Natural killer cell (primary cell): ENCODE measurements at regions not wholly inside any gene's neighbourhood (a gene's known extent, or its start where the extent isn't known, plus 50 kb on each side); places are given as distances from the start of the nearest gene placed in this dataset.

ENCODE experiments used
- ATAC-seq, 3 donors: fragments of 150-1000 bp in 2 of 3; fragments of 200-7000 bp in 1 of 3; cut with Tn5 transposase; 1 replicate in 1 of 3; 2 replicates in 2 of 3; pipeline ENCODE4 v1.10.0; 2021; ENCODE audit warnings: mild to moderate bottlenecking in 2 of 3, moderate library complexity in 2 of 3
- DNase-seq, 2 donors: peaks; one replicate each; pipeline versions ENCODE4 v3.0.0 to v3.0.0-alpha.2; 2013 to 2021; ENCODE audit warnings: mixed read lengths in 1 of 2
- H3K27ac ChIP-seq: one replicate; pipeline ENCODE4 v1.5.1; 2013; ENCODE audit warnings: mild to moderate bottlenecking, low read length
- H3K27me3 ChIP-seq: one replicate; pipeline ENCODE4 v1.6.1; 2013; ENCODE audit warnings: low read length; ENCODE audit not compliant: control insufficient read depth, insufficient read depth
- H3K36me3 ChIP-seq: one replicate; pipeline ENCODE4 v1.6.1; 2013; ENCODE audit warnings: low read length; ENCODE audit not compliant: control insufficient read depth, insufficient read depth
- H3K4me1 ChIP-seq: one replicate; pipeline ENCODE4 v1.6.1; 2013; ENCODE audit warnings: low read length; ENCODE audit not compliant: control insufficient read depth, insufficient read depth
- H3K4me3 ChIP-seq: one replicate; pipeline ENCODE4 v1.5.1; 2013; ENCODE audit warnings: low read length
- H3K9me3 ChIP-seq: one replicate; pipeline ENCODE4 v1.6.1; 2013; ENCODE audit warnings: low read length; ENCODE audit not compliant: control insufficient read depth, insufficient read depth
- H3K27ac Mint-ChIP-seq, 2 donors: one replicate each; pipeline ENCODE4 v1.8.0; 2022; ENCODE audit warnings: mild to moderate bottlenecking in 2 of 2, mixed read lengths in 2 of 2, moderate library complexity in 1 of 2
- H3K27me3 Mint-ChIP-seq, 2 donors: one replicate each; pipeline ENCODE4 v1.8.0; 2022; ENCODE audit warnings: low read depth in 2 of 2, mixed read lengths in 2 of 2
- H3K36me3 Mint-ChIP-seq: one replicate; pipeline ENCODE4 v1.8.0; 2022; ENCODE audit warnings: mixed read lengths
- H3K4me1 Mint-ChIP-seq, 2 donors: one replicate each; pipeline ENCODE4 v1.8.0; 2022; ENCODE audit warnings: mixed read lengths in 2 of 2
- H3K4me3 Mint-ChIP-seq: one replicate; pipeline ENCODE4 v1.8.0; 2022; ENCODE audit warnings: mild to moderate bottlenecking, moderate library complexity, mixed read lengths
- H3K9me3 Mint-ChIP-seq, 2 donors: one replicate each; pipeline ENCODE4 v1.8.0; 2022; ENCODE audit warnings: mixed read lengths in 2 of 2
- WGBS: methylation state at CpG from one replicate; pipeline ENCODE4 v1.1.7; 2013; ENCODE audit warnings: missing lambda C conversion rate; ENCODE audit not compliant: insufficient coverage; 5-methylcytosine and 5-hydroxymethylcytosine counted together
- intact Hi-C: fragments of 100-400 bp; cut with micrococcal nuclease; formaldehyde crosslinking; loops from one replicate; pipeline ENCODE4 v1.14.2; 2022
- TF ChIP-seq, protein P1 (sequence below): fragments of 200-600 bp; IDR thresholded peaks from one replicate; pipeline ENCODE4 v1.8.0; 2022; ENCODE audit warnings: antibody characterized with exemption

DNA sequence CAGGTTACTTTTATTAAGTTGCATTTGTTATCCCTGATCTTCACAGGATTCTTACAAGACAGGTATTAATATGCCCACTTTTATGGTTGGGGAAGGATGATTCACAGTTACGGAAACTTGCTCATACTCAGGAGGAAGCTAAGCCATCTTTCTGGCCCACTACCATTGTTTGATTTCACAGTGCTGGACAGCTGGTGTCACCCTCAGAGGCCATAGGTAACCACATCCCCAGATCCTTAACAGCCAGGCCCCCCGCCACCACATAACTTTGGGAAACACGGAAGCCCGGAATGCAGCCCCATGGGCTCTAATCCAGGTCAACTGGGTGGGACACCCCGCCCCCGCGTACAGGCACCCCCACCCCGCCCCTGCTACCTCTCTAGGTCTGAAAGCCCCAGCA is 119.7 kb downstream of the IRS2 start:
- Histone ChIP-seq H3K4me3 (no peak overlapping the region), H3K9me3 (no peaks in the 10 kb centered on the region), H3K4me1 (no peaks in the 10 kb centered on the region), H3K27ac (no peak overlapping the region), H3K27me3 (no peaks in the 10 kb centered on the region), H3K36me3 (no peaks in the 10 kb centered on the region)
- no peak for ATAC-seq
- no peaks in the 10 kb centered on the region for H3K9me3 Mint-ChIP-seq
- H3K27me3 Mint-ChIP-seq, result peaks cover 8 to 22% of the 10 kb centered on the region in 2 donors
- TF ChIP-seq, protein P1, sequence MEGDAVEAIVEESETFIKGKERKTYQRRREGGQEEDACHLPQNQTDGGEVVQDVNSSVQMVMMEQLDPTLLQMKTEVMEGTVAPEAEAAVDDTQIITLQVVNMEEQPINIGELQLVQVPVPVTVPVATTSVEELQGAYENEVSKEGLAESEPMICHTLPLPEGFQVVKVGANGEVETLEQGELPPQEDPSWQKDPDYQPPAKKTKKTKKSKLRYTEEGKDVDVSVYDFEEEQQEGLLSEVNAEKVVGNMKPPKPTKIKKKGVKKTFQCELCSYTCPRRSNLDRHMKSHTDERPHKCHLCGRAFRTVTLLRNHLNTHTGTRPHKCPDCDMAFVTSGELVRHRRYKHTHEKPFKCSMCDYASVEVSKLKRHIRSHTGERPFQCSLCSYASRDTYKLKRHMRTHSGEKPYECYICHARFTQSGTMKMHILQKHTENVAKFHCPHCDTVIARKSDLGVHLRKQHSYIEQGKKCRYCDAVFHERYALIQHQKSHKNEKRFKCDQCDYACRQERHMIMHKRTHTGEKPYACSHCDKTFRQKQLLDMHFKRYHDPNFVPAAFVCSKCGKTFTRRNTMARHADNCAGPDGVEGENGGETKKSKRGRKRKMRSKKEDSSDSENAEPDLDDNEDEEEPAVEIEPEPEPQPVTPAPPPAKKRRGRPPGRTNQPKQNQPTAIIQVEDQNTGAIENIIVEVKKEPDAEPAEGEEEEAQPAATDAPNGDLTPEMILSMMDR, result no peak
- DNase-seq, result no peak
- H3K4me3 Mint-ChIP-seq, result no peak overlapping the region
- no peaks in the 10 kb centered on the region for H3K36me3 Mint-ChIP-seq
- H3K4me1 Mint-ChIP-seq, result no peaks in the 10 kb centered on the region
- H3K27ac Mint-ChIP-seq, result no peak overlapping the region
- intact Hi-C loops, result no loop called here
- 76% methylated on average over 8 of the region's 8 CpGs for WGBS

DNA sequence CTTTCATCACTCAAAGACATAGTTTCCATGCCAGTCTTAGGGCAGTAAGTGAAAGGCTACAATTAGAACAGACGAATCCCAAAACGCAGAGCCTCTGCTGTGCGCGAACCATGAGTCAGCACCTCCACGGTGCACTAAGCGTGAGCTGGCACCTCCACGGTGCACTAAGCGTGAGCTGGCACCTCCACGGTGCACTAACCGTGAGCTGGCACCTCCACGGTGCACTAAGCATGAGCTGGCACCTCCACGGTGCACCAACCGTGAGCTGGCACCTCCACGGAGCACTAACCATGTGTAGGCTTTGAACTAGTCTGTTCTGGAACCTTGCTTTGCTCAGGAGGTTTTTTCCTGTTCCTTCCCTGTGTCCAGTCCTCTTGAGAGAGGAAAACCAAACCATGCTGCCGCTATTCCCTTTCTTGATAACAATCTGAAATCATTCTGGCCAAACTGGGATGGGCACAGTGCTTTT is 120.6 kb downstream of the IRS2 start:
- H3K27ac Mint-ChIP-seq, result no peak overlapping the region
- ATAC-seq (no peak), DNase-seq (no peak)
- intact Hi-C loops, result no loop called here
- no peaks in the 10 kb centered on the region for H3K27me3 ChIP-seq
- no peak overlapping the region for H3K4me3 Mint-ChIP-seq
- H3K4me1 ChIP-seq, result no peaks in the 10 kb centered on the region
- no peaks in the 10 kb centered on the region for H3K36me3 Mint-ChIP-seq
- WGBS, result 83% methylated on average over 15 of the region's 15 CpGs
- H3K4me1 Mint-ChIP-seq, result no peaks in the 10 kb centered on the region
- no peaks in the 10 kb centered on the region for H3K9me3 ChIP-seq
- H3K27ac ChIP-seq, result no peak overlapping the region
- no peaks in the 10 kb centered on the region for H3K36me3 ChIP-seq
- TF ChIP-seq, protein P1, result no peak
- H3K4me3 ChIP-seq, result no peak overlapping the region
- H3K9me3 Mint-ChIP-seq, result no peaks in the 10 kb centered on the region
- H3K27me3 Mint-ChIP-seq, result peaks cover 12 to 30% of the 10 kb centered on the region in 2 donors

DNA sequence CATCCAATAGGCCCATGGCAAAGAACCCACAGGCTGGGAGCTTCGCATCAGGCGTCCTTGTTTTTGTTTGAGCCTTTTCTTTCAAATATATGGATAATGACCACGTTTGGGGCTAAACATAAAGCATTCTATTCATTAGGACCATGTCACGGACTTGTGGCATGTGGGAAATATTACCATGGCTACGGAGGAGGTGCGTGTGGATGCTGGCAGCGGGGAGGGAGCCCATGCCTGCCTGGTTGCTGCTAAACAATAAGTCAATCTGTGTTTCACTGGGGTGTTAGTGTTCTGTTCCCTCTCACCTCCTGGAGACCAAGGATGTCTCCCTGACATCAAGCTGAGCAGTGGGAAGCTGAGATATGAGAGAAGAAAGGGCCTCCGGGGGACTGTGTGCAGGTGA is 121.1 kb downstream of the IRS2 start:
- Histone ChIP-seq H3K9me3 (no peaks in the 10 kb centered on the region), H3K4me3 (no peak overlapping the region), H3K36me3 (no peaks in the 10 kb centered on the region), H3K4me1 (no peaks in the 10 kb centered on the region), H3K27me3 (no peaks in the 10 kb centered on the region), H3K27ac (no peak overlapping the region)
- peaks cover 13 to 36% of the 10 kb centered on the region in 2 donors for H3K27me3 Mint-ChIP-seq
- H3K4me3 Mint-ChIP-seq, result no peak overlapping the region
- no peak for DNase-seq
- TF ChIP-seq, protein P1, result no peak
- H3K27ac Mint-ChIP-seq, result no peak overlapping the region
- no peaks in the 10 kb centered on the region for H3K36me3 Mint-ChIP-seq
- intact Hi-C loops, result no loop called here
- ATAC-seq, result no peak
- 83% methylated on average over 8 of the region's 8 CpGs for WGBS
- H3K9me3 Mint-ChIP-seq, result no peaks in the 10 kb centered on the region
- H3K4me1 Mint-ChIP-seq, result no peaks in the 10 kb centered on the region

DNA sequence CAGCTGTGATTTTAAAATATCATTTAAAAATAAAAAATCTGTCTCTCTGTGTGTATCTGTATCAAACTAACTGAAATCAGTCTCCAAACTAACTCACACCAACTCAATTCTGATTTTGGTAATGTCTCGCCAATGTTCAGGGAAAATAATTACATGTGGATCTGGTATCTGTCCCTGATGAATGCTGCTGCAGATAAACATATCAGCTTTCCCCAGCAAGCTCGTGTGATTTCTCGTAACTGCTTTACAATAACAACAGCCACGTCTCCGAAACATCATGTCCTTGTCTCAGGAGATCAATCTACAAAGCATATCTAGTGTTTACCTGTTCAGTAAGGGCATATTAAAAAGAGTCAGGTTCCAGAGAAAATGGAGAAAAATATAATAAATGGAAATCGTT is 129.0 kb downstream of the IRS2 start:
- DNase-seq (no peak), ATAC-seq (no peak)
- Histone ChIP-seq H3K9me3 (no peaks in the 10 kb centered on the region), H3K4me1 (peaks cover 5% of the 10 kb centered on the region), H3K27me3 (no peaks in the 10 kb centered on the region), H3K27ac (no peak overlapping the region), H3K4me3 (no peak overlapping the region), H3K36me3 (no peaks in the 10 kb centered on the region)
- H3K4me3 Mint-ChIP-seq, result no peak overlapping the region
- 91% methylated on average over 5 of the region's 6 CpGs for WGBS
- H3K27me3 Mint-ChIP-seq, result peaks cover 11 to 56% of the 10 kb centered on the region in 2 donors
- TF ChIP-seq, protein P1, result no peak
- no peaks in the 10 kb centered on the region for H3K36me3 Mint-ChIP-seq
- peaks cover 7 to 11% of the 10 kb centered on the region in 2 donors for H3K4me1 Mint-ChIP-seq
- intact Hi-C loops, result no loop called here
- H3K9me3 Mint-ChIP-seq, result no peaks in the 10 kb centered on the region
- no peak overlapping the region for H3K27ac Mint-ChIP-seq
